ENCODE measurements at regions not wholly inside any gene's neighbourhood (a gene's known extent, or its start where the extent isn't known, plus 50 kb on each side); places are given as distances from the start of the nearest gene placed in this dataset.

DNA sequence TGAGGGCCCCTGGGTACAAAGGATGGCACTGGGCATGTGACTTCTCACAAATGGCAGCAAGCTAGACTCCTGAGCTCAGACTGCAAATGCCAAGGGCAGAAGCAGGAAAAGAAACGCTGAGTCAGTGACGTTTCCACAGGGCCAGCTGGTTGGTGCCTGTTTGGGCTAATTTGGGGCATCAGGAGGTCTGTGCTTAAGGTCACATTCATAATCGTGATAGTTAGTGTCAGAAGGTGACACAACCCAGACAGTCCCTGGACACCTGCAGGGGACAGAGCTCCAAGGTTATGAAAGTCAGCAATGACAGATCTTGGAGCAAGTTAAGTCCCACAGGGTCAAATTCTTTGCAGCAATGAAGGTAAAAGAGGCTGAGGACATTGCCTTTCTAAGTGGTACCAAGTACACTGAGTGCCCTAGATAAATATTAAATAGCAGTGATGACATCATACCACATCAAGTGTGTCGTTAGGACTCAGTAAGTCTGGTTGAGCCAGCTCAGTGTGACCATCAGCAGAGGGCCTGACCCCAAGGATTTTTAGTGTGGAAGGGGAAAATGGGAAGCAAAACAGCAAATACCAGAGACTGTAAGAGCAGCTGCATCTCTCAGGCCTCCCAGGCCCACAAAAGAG lies 556.9 kb upstream of the CFAP20DC start:
- POLR2A ChIA-PET = no interaction called here
- H2AFZ ChIP-seq (ENCODE audit: control insufficient read depth, low read depth, low read length) = no peak overlapping the region
- no peaks in the 10 kb centered on the region for H3K79me2 ChIP-seq (ENCODE audit: control insufficient read depth, insufficient read depth, low read length)
- no peaks in the 10 kb centered on the region for H3K9me3 ChIP-seq (replicated peaks; ENCODE audit: control insufficient read depth, insufficient read depth, low read length)
- no peak for DNase-seq (ENCODE audit: low read depth, low spot score)
- WGBS (ENCODE audit: insufficient coverage, insufficient replicate concordance, low lambda C conversion rate, missing lambda C conversion rate) = 11% methylated on average over 4 of the region's 4 CpGs
- SMC1A ChIA-PET (ENCODE audit: uncharacterized antibody, unreplicated experiment) = interaction anchor here (0.6 to 1.3 kb wide), 5 partner anchors 21 to 300 kb away, joined by 3 to 5 read pairs (median 3); no protein-coding TSS in a partner anchor
- H3K4me2 ChIP-seq (ENCODE audit: control insufficient read depth, insufficient read depth) = no peak overlapping the region
- BruUV-seq (replicated peaks) = no TSS peak
- ATAC-seq = no peak
- H3K4me3 ChIP-seq = no peak overlapping the region
- intact Hi-C loops (cut with micrococcal nuclease; ENCODE audit: unreplicated experiment) (no loop called here), in situ Hi-C loops (cut with MboI) (no loop called here)
- H3K27me3 ChIP-seq (replicated peaks in 1 of 2; ENCODE audit: control insufficient read depth in 2 of 2, insufficient read depth in 2 of 2, low read length in 1 of 2) = no peaks in the 10 kb centered on the region
- H4K20me1 ChIP-seq (ENCODE audit: control insufficient read depth, insufficient read depth) = no peaks in the 10 kb centered on the region
- no peaks in the 10 kb centered on the region for H3K36me3 ChIP-seq (ENCODE audit: control insufficient read depth in 2 of 2, insufficient read depth in 2 of 2, low read length in 1 of 2)
- TF ChIP-seq IKZF2 (IDR thresholded peaks at IDR 0.05) (no peak), SRF (IDR thresholded peaks at IDR 0.05; ENCODE audit: low read depth in 2 of 2, low read length in 2 of 2) (no peak), EP300 (IDR thresholded peaks at IDR 0.05; ENCODE audit: borderline replicate concordance in 1 of 2, control insufficient read depth in 1 of 2, low read depth in 2 of 2, low read length in 2 of 2) (no peak)
- TF ChIP-seq, protein P1, sequence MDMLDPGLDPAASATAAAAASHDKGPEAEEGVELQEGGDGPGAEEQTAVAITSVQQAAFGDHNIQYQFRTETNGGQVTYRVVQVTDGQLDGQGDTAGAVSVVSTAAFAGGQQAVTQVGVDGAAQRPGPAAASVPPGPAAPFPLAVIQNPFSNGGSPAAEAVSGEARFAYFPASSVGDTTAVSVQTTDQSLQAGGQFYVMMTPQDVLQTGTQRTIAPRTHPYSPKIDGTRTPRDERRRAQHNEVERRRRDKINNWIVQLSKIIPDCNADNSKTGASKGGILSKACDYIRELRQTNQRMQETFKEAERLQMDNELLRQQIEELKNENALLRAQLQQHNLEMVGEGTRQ (IDR thresholded peaks at IDR 0.05; ENCODE audit: borderline replicate concordance, low read depth, low read length) = no peak
- H3K27ac ChIP-seq (ENCODE audit: control insufficient read depth, insufficient read depth) = no peak overlapping the region
- CTCF ChIA-PET = interaction anchor here (2.2 kb wide), 1 partner anchor 16 kb away, joined by 5 read pairs; no protein-coding TSS in a partner anchor
- RAD21 ChIA-PET (ENCODE audit: unreplicated experiment) = interaction anchor here (1.4 kb wide), 1 partner anchor 30 kb away, joined by 3 read pairs; no protein-coding TSS in a partner anchor
- no peak for FAIRE-seq
- H3K9ac ChIP-seq (ENCODE audit: control insufficient read depth, insufficient read depth, low read length) = no peak overlapping the region
- no peaks in the 10 kb centered on the region for H3K4me1 ChIP-seq (ENCODE audit: control insufficient read depth, insufficient read depth, low read length)

DNA sequence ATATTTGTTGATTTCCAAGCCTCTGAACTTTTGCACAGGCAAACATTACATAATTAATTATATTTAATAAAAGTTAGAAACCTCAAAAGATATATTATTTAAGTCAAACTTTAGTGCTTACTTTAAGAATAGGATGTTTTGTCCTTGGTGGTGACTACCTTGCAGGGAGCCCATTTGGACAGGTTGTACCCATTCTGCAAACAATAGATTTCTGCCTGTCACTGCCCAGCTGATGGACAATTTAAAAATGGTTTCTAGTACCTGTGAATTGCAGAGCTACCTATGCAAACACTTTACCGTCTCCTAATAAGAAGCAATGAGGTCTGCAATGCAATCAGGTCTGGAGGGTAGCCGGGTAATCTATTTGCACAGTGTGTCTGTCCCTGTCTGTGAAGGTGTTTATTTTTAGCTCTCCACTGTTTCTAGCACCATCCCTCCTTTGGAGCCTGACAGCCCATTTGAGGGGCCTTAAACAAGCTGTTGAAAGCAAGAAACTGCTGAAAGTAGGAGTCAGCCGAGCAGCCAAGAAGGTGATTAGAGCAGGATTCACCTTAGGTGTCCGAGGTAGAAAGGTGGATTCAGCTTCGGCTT lies 556.2 kb upstream of the CFAP20DC start:
- H2AFZ ChIP-seq (ENCODE audit: control insufficient read depth, low read depth, low read length) = no peak overlapping the region
- H3K9ac ChIP-seq (ENCODE audit: control insufficient read depth, insufficient read depth, low read length) = no peak overlapping the region
- ChIA-PET SMC1A (ENCODE audit: uncharacterized antibody, unreplicated experiment) (interaction anchor here (0.6 to 1.3 kb wide), 4 partner anchors 20 to 301 kb away, joined by 3 to 5 read pairs (median 4); no protein-coding TSS in a partner anchor), POLR2A (interaction anchor here (0.6 kb wide), 1 partner anchor 20 kb away, joined by 3 read pairs; no protein-coding TSS in a partner anchor), CTCF (no interaction called here), RAD21 (ENCODE audit: unreplicated experiment) (no interaction called here)
- 27% methylated on average over 5 of the region's 5 CpGs for WGBS (ENCODE audit: insufficient coverage, insufficient replicate concordance, low lambda C conversion rate, missing lambda C conversion rate)
- in situ Hi-C loops (cut with MboI) = no loop called here
- no TSS peak for BruUV-seq (replicated peaks)
- H3K27ac ChIP-seq (ENCODE audit: control insufficient read depth, insufficient read depth) = no peak overlapping the region
- no peaks in the 10 kb centered on the region; a peak in 1 of 4 replicates for H3K27me3 ChIP-seq (replicated peaks in 1 of 2; ENCODE audit: control insufficient read depth in 2 of 2, insufficient read depth in 2 of 2, low read length in 1 of 2)
- intact Hi-C loops (cut with micrococcal nuclease; ENCODE audit: unreplicated experiment) = no loop called here
- ATAC-seq (no peak), DNase-seq (ENCODE audit: low read depth, low spot score) (no peak), FAIRE-seq (no peak)
- H3K79me2 ChIP-seq (ENCODE audit: control insufficient read depth, insufficient read depth, low read length) = no peaks in the 10 kb centered on the region
- TF ChIP-seq RB1 (IDR thresholded peaks at IDR 0.05; ENCODE audit: borderline replicate concordance) (no peak), MEF2B (IDR thresholded peaks at IDR 0.05; ENCODE audit: partially characterized antibody, poor library complexity, severe bottlenecking) (no peak), KDM1A (IDR thresholded peaks at IDR 0.05; ENCODE audit: borderline replicate concordance) (no peak), SP1 (IDR thresholded peaks at IDR 0.05; ENCODE audit: low read depth, low read length) (no peak)
- TF ChIP-seq, protein P2, sequence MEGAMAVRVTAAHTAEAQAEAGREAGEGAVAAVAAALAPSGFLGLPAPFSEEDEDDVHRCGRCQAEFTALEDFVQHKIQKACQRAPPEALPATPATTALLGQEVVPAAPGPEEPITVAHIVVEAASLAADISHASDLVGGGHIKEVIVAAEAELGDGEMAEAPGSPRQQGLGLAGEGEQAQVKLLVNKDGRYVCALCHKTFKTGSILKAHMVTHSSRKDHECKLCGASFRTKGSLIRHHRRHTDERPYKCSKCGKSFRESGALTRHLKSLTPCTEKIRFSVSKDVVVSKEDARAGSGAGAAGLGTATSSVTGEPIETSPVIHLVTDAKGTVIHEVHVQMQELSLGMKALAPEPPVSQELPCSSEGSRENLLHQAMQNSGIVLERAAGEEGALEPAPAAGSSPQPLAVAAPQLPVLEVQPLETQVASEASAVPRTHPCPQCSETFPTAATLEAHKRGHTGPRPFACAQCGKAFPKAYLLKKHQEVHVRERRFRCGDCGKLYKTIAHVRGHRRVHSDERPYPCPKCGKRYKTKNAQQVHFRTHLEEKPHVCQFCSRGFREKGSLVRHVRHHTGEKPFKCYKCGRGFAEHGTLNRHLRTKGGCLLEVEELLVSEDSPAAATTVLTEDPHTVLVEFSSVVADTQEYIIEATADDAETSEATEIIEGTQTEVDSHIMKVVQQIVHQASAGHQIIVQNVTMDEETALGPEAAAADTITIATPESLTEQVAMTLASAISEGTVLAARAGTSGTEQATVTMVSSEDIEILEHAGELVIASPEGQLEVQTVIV (IDR thresholded peaks at IDR 0.05; ENCODE audit: borderline replicate concordance, partially characterized antibody) = no peak
- H4K20me1 ChIP-seq (ENCODE audit: control insufficient read depth, insufficient read depth) = no peaks in the 10 kb centered on the region
- no peak overlapping the region for H3K4me2 ChIP-seq (ENCODE audit: control insufficient read depth, insufficient read depth)
- no peaks in the 10 kb centered on the region for H3K9me3 ChIP-seq (replicated peaks; ENCODE audit: control insufficient read depth, insufficient read depth, low read length)
- H3K4me3 ChIP-seq = no peak overlapping the region
- H3K36me3 ChIP-seq (ENCODE audit: control insufficient read depth in 2 of 2, insufficient read depth in 2 of 2, low read length in 1 of 2) = no peaks in the 10 kb centered on the region
- no peaks in the 10 kb centered on the region for H3K4me1 ChIP-seq (ENCODE audit: control insufficient read depth, insufficient read depth, low read length)
